ENCODE measurements at regions not wholly inside any gene's neighbourhood (a gene's known extent, or its start where the extent isn't known, plus 50 kb on each side); places are given as distances from the start of the nearest gene placed in this dataset.

DNA sequence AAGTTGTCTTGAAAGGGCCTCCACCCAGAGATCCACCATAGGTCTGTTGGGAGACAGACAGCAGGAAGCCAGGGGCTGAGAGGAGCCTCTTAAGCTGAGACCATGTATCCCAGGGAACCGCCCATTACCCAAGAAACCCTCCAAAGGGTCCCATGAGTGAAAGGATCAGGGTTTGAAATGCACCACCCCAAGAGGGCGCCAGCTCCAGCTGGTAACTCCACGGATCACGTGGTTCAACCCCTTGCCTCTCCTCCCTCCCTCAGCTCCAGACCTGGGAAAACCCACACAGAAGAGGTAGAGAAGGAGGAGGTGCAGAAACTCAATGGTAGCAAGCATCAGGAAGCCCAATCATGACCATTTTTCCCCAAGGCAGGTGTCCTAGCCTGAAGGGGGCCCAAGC, 148.7 kb downstream of the AIPL1 start:
- H3K27ac Mint-ChIP-seq (ENCODE audit: unreplicated experiment): no peak overlapping the region
- DNase-seq (ENCODE audit: low spot score): no peak
- peaks cover under 1% of the 10 kb centered on the region for H3K9me3 Mint-ChIP-seq (ENCODE audit: low read depth)
- TF ChIP-seq, protein P1, sequence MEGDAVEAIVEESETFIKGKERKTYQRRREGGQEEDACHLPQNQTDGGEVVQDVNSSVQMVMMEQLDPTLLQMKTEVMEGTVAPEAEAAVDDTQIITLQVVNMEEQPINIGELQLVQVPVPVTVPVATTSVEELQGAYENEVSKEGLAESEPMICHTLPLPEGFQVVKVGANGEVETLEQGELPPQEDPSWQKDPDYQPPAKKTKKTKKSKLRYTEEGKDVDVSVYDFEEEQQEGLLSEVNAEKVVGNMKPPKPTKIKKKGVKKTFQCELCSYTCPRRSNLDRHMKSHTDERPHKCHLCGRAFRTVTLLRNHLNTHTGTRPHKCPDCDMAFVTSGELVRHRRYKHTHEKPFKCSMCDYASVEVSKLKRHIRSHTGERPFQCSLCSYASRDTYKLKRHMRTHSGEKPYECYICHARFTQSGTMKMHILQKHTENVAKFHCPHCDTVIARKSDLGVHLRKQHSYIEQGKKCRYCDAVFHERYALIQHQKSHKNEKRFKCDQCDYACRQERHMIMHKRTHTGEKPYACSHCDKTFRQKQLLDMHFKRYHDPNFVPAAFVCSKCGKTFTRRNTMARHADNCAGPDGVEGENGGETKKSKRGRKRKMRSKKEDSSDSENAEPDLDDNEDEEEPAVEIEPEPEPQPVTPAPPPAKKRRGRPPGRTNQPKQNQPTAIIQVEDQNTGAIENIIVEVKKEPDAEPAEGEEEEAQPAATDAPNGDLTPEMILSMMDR (IDR thresholded peaks at IDR 0.05): no peak
- H3K4me1 Mint-ChIP-seq (ENCODE audit: low read depth): no peaks in the 10 kb centered on the region
- no peaks in the 10 kb centered on the region for H3K36me3 Mint-ChIP-seq (ENCODE audit: low read depth)
- H3K27me3 Mint-ChIP-seq (ENCODE audit: low read depth): peaks cover 4% of the 10 kb centered on the region
- H3K4me3 Mint-ChIP-seq (ENCODE audit: unreplicated experiment): no peak overlapping the region

- Mint-ChIP-seq H3K4me3 (ENCODE audit: unreplicated experiment) (no peak overlapping the region), H3K36me3 (ENCODE audit: low read depth) (no peaks in the 10 kb centered on the region), H3K4me1 (ENCODE audit: low read depth) (no peaks in the 10 kb centered on the region), H3K27me3 (ENCODE audit: low read depth) (peaks cover 7% of the 10 kb centered on the region), H3K9me3 (ENCODE audit: low read depth) (peaks cover 4% of the 10 kb centered on the region), H3K27ac (ENCODE audit: unreplicated experiment) (no peak overlapping the region)
- TF ChIP-seq, protein P1 (IDR thresholded peaks at IDR 0.05): no peak
- no peak for DNase-seq (ENCODE audit: low spot score)
Measured at GRCh38 chr17:6285486-6285885, 149.4 kb downstream of the AIPL1 start.

DNA sequence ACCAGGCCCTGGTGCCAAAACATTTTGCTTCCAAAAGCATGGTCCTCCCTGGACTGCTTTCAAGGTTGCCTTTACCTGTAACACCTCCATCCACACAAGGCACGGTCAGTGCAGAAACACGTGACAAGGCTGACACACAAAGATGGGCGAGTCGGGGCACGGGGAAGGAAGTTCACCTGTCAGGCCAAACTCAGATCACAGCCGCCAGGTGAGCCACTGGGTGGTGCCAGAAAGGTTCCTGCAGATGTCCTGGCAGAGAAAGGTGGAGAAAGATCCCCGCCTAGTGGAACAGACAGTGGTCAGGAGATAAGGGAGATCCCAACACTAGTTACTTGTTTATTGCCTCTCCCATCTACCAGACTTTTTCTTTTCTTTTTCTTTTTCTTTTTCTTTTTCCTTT, 155.3 kb downstream of the AIPL1 start:
- peaks cover 14% of the 10 kb centered on the region for H3K27me3 Mint-ChIP-seq (ENCODE audit: low read depth)

GRCh38 chr17:6278376-6278775, 156.5 kb downstream of the AIPL1 start:
- Mint-ChIP-seq H3K9me3 (ENCODE audit: low read depth) (peaks cover 4% of the 10 kb centered on the region), H3K36me3 (ENCODE audit: low read depth) (no peaks in the 10 kb centered on the region), H3K4me1 (ENCODE audit: low read depth) (no peaks in the 10 kb centered on the region), H3K27ac (ENCODE audit: unreplicated experiment) (no peak overlapping the region), H3K4me3 (ENCODE audit: unreplicated experiment) (no peak overlapping the region), H3K27me3 (ENCODE audit: low read depth) (peaks cover 14% of the 10 kb centered on the region)
- no peak for DNase-seq (ENCODE audit: low spot score)
- TF ChIP-seq, protein P1 (IDR thresholded peaks at IDR 0.05): no peak

More for the DNA sequence above, 155.3 kb downstream of the AIPL1 start:
- Mint-ChIP-seq H3K4me1 (ENCODE audit: low read depth) (no peaks in the 10 kb centered on the region), H3K36me3 (ENCODE audit: low read depth) (no peaks in the 10 kb centered on the region), H3K4me3 (ENCODE audit: unreplicated experiment) (no peak overlapping the region), H3K9me3 (ENCODE audit: low read depth) (peaks cover 4% of the 10 kb centered on the region), H3K27ac (ENCODE audit: unreplicated experiment) (no peak overlapping the region)
- no peak for DNase-seq (ENCODE audit: low spot score)
- TF ChIP-seq, protein P1 (IDR thresholded peaks at IDR 0.05): no peak

GRCh38 chr17:6276711-6277110, 158.2 kb downstream of the AIPL1 start:
- TF ChIP-seq, protein P1 (IDR thresholded peaks at IDR 0.05): no peak
- no peaks in the 10 kb centered on the region for H3K36me3 Mint-ChIP-seq (ENCODE audit: low read depth)
- H3K4me3 Mint-ChIP-seq (ENCODE audit: unreplicated experiment): no peak overlapping the region
- H3K4me1 Mint-ChIP-seq (ENCODE audit: low read depth): no peaks in the 10 kb centered on the region
- H3K27me3 Mint-ChIP-seq (ENCODE audit: low read depth): peaks cover 15% of the 10 kb centered on the region
- H3K27ac Mint-ChIP-seq (ENCODE audit: unreplicated experiment): no peak overlapping the region
- H3K9me3 Mint-ChIP-seq (ENCODE audit: low read depth): peaks cover 7% of the 10 kb centered on the region
- no peak for DNase-seq (ENCODE audit: low spot score)

All from chondrocyte (in vitro differentiated cells).